ENCODE measurements at regions not wholly inside any gene's neighbourhood (a gene's known extent, or its start where the extent isn't known, plus 50 kb on each side); places are given as distances from the start of the nearest gene placed in this dataset.
"Not testable (repeated sequence)": the region's sequence is repeated elsewhere in the genome, so short reads cannot be mapped to it uniquely, and the experiment has no call there.

DNA sequence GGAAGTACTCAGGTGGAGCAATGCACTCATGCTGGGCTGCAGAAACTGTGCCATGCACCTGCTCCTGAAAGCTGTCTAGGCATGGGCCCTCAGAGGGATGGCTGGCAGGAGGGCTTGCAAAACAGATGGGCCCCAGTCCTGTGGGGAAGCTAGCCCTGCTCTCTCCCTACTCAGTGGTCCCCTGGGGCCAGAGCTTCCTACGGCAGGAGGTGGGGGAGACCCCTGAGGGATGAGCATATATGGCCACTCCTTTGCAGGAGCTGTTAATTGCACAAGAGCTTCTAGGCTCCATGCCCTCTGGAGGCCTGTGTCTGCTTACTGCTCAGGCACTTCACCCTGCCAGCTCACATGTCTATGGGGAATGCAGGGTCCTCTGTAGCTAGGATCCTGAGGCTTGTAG, 545.3 kb upstream of the PTPRD start:
- DNase-seq = no peak

DNA sequence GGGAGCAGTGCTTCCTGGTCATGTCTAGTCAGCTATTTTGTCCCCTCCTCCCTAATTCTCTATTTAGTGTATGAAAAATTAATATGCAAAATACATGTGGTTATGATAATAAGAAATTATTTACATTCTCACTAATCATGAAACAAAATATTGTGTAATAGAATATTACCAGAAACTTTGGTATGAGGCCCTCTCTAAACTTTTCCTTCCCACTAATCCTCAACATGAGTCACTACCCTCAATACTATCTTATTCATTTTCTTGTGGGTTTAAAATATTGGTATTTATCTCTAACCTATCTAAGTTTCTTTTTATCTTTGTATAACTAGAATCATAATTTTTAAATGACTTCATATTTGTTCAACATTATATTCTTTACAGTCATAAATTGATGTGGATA, 545.9 kb upstream of the PTPRD start:
- DNase-seq = no peak

DNA sequence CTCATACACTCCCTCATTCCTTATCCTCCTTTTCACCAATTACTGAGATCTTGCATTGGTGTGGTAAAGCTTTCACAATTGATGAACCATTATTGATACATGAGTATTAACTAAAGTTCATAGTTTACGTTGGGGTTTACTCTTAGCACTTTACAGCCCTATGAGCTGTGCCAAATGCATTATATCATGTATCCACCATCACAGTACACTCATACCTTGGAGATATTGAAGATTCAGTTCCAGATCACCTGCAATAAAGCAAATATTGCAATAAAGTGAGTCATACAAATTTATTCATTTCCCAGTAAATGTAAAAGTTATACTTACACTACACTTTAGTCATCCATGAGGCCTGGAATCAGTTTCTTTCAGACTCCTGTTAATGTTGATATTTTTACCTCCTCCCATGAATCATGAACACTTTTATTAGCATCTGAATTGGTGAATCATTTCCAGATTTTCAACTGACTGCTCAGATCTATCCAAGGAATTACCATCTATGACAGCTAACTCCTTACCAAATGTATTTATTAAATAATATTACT, 546.6 kb upstream of the PTPRD start:
- DNase-seq = no peak

DNA sequence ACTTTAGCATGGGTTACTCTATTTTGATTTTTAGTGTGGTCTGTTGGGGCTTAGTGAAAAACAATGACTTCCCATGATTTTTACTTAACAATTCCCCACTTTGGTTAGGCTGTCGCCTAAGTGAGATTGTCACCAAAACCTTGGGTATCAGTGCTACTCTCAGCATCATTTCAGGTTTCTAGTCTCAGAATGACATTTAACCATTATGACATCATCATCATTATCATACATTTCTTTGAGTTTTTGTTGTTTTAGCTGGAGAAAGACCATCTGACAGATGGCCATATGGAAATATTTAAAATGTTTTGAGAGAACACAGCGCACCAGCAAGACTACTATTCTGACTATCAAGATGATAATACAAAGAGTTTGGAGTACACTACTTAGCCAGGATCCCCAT, 551.0 kb upstream of the PTPRD start:
- no peak for DNase-seq

DNA sequence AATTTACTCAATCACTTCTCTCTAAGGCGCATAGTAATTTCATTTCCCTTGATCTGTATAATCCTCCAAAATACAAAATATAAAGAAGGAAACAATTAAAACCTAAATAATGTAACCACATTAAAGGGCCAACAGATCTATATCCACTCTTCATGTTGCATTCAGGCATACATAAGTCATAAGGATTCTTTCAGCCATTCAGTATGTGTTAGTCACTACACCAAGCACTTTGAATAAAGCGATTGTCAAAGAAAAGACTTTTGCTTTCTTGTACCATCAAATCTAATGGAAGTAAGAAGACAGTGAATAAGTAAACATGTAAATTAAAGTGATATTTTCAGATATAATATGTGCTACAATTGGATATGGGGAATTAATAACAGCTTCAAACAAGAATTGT, 569.2 kb upstream of the PTPRD start:
- no peak for DNase-seq

DNA sequence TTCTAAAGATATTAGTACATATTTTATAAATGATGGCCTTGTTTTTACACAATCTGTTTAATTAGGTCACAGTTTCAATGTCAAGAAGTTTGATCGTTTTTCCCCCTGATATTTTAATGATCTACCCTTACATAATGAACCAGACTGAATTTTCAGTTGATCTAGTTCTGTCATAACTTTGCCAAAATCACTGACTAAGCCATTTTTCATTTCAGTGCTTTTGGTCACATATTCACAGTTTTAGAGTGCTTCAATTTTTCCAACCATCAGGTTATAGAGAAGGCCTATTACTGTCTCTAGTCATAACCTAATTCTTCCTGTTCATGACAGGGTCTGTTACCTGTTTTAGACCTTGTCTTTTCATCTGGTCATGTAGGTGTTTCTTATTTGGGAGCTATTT, 577.9 kb upstream of the PTPRD start:
- DNase-seq = no peak

DNA sequence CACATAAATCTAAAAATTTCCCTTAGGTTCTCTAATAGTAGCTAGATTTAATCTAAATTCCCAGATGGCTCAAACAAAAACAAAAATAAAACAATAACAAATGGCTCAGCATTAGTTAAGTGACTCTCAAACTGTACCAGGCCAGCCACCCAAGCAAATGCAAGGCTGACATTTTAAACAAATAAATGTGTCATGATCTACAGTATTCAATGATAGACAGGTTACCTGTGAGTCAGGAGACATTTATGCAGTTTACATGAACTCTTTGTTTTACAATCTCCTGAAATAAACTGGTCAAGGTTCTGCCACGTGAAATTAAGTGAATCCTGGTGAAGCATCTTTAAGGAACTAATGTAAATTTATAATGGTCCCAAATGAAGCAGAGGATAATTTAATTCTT, 580.2 kb upstream of the PTPRD start:
- DNase-seq = no peak

DNA sequence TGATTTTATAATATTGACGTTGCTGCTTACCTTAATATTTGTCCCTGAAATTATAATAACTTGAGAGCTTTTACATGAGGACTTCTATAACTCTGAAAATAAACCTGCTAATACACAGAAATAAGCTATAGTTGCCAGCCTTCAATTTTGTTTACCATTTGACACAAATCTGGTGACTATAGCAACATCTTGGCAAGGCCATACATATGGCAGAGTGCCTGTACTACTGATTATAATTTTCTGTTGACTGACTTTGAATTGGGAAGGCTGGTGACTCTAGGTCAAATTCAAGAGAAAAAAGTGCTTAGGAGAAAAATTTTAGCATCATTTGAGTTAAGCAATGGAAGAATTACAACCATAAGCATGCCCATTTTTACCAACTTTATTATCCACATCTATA, 581.4 kb upstream of the PTPRD start:
- no peak for DNase-seq

DNA sequence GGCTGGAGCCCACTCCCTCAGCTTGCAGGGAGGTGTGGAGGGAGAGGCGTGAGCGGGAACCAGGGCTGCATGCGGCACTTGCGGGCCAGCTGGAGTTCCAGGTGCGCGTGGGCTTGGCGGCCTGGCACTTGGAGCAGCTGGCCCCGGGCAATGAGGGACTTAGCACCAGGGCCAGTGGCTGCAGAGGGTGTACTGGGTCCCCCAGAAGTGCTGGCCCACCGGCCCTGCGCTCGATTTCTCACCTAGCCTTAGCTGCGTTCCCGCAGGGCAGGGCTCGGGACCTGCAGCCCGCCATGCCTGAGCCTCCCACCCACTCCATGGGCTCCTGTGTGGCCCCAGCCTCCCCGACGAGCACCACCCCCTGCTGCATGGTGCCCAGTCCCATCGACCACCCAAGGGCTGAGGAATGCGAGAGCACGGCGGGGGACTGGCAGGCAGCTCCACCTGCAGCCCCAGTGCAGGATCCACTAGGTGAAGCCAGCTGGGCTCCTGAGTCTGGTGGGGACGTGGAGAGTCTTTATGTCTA, 584.1 kb upstream of the PTPRD start:
- DNase-seq = not testable (repeated sequence)

DNA sequence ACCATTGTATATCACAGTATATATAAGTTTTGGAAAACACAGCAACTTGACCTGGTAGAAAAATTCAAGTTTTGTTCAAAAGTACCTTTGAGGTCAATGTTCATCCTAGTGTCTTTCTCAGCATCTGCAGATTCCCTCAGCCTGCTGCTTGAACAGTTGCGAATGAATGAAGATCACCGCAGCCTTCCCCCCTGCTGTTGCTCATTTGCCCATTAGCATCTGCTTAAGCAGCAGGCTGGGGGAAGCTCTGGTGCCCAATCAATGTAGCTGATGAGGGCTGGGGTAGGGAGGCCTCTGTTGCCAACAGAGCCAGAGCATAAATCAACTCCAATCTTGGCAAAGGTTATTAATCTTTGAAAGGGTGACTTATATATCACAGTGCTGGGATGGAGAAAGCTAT, 586.5 kb upstream of the PTPRD start:
- no peak for DNase-seq

DNA sequence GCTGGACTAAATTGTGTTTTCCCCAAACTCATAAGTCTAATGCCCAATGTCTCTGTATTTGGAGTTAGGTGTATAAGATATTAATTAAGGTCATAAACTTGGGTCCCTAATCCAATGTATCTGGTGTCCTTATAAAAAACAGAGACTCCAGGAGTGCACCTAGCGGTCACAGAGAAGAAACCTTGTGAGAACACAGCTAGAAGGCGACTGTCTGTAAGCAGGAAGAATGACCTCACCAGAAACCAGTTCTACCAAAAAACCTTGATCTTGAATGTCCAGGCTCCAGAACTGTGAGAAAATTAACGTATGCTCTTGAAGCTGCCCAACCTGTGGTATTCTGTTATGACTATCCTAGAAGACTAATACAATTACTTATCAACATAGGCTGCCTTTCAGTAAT, 591.7 kb upstream of the PTPRD start:
- no peak for DNase-seq

DNA sequence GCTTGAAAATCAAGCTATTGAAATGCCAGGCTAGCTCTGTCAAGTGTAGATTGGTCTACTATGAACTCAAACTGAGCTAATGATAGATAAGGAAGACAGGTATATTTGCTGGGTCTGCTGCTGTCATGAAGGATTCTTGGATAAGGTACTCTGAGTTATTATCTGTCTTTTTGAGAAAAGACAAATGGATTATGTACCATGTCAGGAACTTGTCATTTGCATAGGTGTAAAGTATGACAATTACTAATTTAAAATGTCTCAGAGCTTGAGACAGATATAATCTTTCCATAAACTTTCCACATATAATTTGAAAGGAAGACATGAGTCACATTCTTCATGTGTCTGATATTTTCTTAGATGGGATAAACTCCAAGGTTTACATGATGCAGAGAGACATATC, 594.1 kb upstream of the PTPRD start:
- DNase-seq = no peak

DNA sequence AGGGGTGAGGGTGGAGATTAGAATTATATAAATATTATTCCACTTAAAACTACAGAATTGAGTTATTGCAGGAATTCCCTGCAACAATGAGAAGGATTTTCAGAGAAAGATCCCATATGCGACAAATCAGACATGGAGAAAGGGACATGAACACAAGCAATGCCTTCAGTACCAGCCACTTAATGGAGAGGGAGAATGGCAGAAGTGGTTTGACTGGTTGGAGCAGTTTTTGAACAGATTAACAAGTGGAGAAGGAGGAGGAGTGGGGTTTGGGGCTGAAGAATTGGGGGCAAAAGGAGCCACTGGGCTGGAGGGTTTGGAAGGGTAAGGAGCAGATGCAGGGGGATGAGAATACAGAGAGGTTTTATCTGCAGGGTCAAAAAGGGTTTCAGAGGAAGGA, 620.9 kb upstream of the PTPRD start:
- no peak for DNase-seq

DNA sequence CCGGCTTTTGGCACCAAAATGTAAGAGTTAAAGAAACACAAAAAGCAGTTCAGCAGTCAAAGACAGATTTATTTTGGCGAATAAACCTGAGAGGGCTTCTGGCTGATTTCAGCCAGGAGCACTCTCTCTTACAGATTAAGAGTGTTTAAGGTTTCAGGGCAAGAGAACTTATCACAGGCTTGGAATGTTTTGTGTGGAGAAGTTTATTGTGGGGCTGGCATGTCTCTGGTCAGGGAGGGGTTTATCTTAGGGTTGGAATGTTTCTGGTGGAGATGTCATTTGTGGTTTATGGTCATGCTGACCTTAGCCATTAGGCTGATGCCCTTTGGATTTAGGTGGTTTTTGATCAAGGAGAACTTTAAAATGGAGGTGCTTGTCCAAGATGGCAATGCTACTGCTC, 622.3 kb upstream of the PTPRD start:
- DNase-seq = no peak

DNA sequence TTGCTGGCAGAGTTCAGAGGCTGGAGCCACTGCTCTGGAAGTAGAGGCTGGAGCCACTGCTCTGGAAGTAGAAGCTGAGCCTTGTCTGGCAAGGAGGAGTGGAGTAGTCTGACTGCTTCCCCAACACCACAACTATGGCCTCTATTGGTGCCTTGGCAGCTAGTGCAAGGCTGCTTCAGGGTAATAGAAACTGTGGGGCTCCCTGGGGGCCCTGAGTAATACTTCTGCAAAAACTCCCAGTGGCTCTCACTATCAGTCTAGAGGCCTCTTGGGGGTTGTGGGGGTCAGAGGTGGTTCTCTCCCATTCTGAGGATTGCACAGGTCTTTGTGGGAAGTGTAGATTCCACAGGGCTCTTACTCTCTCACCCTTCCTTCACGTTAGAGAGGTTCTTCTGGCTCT, 629.0 kb upstream of the PTPRD start:
- DNase-seq = no peak

DNA sequence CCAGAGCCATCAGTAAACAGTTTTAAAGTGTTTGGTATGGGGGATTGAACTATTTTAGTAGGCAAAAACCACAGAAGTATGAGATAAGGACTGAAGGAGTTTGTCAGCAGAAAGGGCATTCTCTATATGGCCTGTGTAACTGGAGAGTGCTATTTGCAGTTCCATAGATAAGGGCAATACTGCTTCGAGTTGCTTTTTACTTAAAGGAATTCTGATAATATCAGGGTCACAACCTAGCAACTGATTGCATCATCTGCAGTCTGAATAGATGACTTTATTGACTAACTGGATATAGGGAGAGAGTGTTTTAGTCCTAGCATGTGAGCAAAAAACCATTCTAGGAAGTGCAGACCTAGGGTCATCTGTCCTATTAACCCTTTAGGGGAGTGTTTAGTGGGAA, 645.2 kb upstream of the PTPRD start:
- no peak for DNase-seq

DNA sequence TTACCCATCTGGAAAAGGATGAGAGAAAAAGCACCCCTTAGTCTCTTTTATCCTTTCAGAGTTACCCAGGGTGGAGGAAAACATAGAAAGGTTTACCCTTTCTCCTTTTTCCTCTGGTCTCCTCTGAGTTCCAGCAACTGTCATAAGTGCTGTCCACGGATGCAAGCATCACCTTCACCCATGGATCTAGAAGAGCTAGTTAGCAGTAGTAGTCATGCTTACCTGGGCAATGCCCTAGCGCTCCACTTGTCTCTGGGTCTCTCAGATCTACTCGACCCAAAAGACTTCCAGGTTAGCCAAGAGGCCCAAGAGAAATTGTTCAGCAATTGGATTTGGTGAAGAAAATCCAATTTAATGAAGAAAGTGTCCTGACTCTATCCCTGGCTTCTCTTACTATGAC, 656.2 kb upstream of the PTPRD start:
- peak in 1 of 4 experiments; percentile 1 for DNase-seq

DNA sequence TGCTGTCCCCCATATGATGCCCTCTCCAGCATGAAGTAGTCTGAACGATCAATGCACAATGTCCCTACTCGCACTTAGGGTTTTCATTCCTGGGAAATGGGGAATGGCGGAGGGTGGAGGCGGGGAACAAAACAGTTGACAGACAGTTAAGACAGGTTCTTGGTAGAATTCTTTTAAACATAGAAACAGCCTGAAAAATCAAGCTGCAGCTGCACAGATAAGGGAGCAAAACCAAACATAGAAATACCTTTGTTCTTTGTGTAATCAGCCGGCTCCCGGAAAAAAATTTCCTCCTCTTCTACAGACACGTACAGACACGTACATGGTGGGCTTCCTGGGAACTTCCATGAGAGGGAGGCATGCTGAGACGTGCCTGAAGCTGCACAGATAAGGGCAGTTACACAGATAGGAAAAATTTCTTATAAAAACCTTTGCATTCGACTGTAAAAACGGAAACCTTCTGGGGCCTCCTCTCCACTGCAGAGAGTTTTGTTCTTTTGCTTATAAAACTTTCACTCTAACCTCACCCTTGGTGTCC, 662.4 kb upstream of the PTPRD start:
- no peak for DNase-seq

DNA sequence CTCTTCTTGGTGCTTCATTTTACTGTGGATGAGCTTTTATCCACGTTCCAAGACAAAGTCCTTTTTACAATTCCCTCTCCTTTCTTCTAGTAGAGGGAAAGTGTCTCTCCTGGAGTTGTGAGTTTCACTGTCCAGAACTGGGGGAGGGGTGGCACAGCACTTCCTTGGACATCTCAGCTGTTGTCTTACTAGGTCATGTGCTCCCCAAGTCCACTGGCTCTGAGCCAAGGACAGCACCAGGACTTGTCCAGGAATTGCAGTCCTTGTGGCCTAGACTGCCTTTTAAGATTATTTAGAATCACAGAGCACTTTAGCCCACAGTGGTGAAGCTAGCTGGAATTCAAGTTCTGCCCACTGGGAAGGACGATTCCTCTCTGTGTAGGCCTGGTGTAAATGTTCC, 700.2 kb upstream of the PTPRD start:
- DNase-seq = no peak

DNA sequence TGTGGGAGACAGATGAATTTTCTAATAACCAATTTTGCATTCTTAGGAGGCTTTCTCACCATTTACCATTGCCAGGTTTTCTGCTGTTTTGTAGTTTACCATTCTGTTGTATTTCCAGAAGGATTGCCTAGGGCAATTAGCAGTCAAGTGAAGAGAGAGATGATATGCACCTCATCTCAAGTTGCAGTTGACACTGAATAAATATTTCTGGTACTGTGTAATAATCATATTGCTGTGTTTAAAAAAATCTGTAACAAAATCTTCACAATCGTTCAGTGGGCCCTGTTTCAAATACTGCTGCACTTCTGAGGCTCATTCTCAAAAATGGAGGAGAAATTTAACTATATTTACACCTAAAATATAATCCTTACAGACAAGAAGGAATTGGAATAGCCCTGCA, 706.1 kb upstream of the PTPRD start:
- no peak for DNase-seq

DNA sequence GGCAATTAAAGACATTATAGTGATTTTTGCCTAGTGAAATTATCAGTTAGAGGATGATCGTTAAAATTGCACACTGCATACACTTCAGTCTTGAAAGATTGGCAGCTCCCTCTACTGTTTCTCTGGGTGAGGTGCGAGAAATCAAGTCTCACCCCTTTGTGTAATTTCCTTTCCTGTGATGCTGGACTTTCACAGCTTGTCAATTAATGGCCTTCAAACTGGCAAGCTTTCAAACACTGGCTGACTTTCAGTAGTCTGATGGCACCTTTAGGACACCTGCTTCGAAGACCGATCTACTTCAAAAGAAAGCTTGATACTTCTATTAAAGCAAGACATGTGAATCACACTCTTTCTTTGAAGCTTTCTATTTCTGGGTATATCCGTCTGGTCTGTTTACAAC, 706.7 kb upstream of the PTPRD start:
- peak in 1 of 4 experiments; percentile 2 for DNase-seq

DNA sequence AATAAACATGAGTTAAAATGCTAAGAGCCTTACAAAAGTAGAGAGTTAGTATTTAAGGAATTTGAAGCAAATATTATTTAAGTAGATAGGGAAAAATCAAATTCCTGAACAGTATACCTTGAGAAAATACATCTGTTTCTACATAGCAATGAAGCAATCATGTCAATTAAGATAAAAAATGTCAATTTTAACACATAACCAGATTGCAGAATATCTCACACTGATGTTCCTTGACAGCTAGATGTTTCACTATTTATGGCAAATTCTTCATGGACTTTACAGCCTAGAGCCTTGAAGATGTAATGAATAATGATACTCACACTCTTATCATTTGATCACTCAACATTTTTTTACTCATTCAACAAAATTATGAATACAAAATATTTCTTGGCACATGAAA, 708.2 kb upstream of the PTPRD start:
- DNase-seq = no peak

DNA sequence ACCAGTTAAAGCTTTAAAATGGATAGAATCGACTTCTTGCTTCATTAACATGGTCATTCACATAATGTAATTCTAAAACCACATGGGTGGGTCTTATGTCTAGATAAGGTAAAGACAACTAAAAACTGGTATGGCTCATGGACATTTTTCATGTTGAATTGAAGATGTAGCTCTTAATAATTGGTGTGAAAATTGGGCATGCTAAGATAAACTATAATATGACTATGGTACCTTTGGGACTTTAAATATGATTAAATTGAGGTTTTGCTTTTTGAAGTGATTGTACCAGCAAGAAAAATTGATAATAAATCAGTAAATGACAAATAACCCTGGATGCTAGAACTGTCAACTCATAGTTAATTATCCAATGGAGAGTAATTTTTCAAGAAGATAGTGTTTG, 710.7 kb upstream of the PTPRD start:
- DNase-seq = no peak

DNA sequence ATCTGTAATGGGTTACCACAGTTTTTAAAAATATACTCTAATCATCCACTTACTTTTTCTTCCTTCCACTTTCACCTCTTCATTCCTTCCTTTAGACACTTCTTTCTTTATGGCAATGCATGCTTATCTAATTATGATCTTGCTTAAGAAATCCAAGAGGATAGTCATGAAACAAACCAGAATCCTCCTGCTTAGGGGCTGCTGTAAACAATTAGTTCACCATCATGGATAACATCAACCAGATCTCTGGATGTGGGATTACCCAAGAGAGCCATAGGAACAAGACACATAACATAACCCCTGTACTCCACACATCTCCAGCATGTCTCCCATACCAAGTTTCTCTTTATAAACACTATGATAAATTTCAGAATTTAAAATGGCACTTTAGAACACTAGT, 713.4 kb upstream of the PTPRD start:
- no peak for DNase-seq

DNA sequence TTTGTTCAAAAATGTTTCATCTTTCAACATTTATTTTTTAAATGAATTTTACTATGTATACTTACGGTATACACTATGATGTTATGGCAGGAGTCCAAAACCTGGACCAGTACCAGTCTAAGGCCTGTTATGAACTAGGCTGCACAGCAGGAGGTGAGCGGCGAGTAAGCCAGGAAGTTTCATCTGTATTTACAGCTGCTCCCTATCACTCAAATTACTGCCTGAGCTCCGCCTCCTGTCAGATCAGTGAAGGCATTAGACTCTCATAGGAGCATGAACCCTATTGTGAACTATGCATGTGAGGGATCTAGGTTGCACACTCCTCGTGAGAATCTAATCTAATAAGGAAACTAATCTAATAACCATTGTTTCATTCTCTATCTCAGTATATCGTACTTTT, 715.5 kb upstream of the PTPRD start:
- DNase-seq = no peak

Measured in suppressor macrophage (primary cell).